ENCODE measurements at regions not wholly inside any gene's neighbourhood (a gene's known extent, or its start where the extent isn't known, plus 50 kb on each side); places are given as distances from the start of the nearest gene placed in this dataset.

DNA sequence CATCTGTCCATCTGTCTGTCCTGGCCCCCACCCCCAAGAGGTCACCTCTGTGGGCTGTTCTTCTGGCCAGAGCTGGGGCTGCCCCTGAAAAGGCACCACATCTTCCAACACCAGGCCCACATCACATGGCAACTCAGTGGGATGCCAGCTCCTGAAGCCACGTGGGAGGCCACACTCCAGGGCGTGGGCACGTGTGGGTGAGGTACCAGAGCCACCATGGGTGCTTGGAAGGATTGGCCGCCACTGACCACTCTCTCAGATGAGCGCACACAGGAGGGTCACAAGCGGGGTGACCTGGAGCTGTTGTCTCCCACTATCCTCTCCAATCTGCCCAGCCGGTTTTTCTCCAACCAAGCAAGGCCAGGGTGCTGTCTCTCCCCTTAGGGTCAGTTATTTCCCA lies 197.9 kb downstream of the TFCP2L1 start:
- Histone ChIP-seq H3K27ac (ENCODE audit: insufficient read depth, low read depth, low read length) (no peak overlapping the region), H3K4me3 (replicated peaks in 1 of 3; ENCODE audit: insufficient read depth in 1 of 3, low read depth in 1 of 3, low read length in 3 of 3) (no peak overlapping the region), H4K20me1 (replicated peaks; ENCODE audit: control insufficient read depth, extremely low read depth, insufficient read depth, low read length) (no peaks in the 10 kb centered on the region), H3K9me1 (replicated peaks; ENCODE audit: control insufficient read depth, extremely low read depth, insufficient read depth, low read length) (no peaks in the 10 kb centered on the region), H3K9me3 (replicated peaks; ENCODE audit: control insufficient read depth, insufficient read depth, low read length) (no peaks in the 10 kb centered on the region), H3K9ac (replicated peaks; ENCODE audit: extremely low read depth, insufficient read depth, low read length) (no peak overlapping the region), H3K4me2 (ENCODE audit: insufficient read depth, low read length) (no peak overlapping the region), H3K79me2 (ENCODE audit: control insufficient read depth, insufficient read depth, low read length) (no peaks in the 10 kb centered on the region), H3K36me3 (ENCODE audit: control insufficient read depth in 2 of 2, extremely low read depth in 1 of 2, insufficient read depth in 2 of 2, low read length in 2 of 2) (no peaks in the 10 kb centered on the region), H3K27me3 (ENCODE audit: control insufficient read depth in 2 of 2, insufficient read depth in 2 of 2, low read length in 2 of 2) (peaks cover 0 to 1% of the 10 kb centered on the region in 2 experiments), H2AFZ (ENCODE audit: low read depth, low read length) (no peak overlapping the region), H3K4me1 (ENCODE audit: control insufficient read depth, extremely low read depth, insufficient read depth, low read length) (no peaks in the 10 kb centered on the region)
- no peak for FAIRE-seq
- CTCF ChIA-PET = interaction anchor here (2.2 to 13.7 kb wide), 3 partner anchors 8 to 389 kb away, joined by 17 to 251 read pairs (median 24); no protein-coding TSS in a partner anchor
- intact Hi-C loops (cut with micrococcal nuclease) (no loop called here), dilution Hi-C loops (cut with MboI; ENCODE audit: extremely low pct_ligation_motif_present, low sequenced_read_pairs) (no loop called here)
- POLR2A ChIA-PET = no interaction called here
- TF ChIP-seq, protein P1, sequence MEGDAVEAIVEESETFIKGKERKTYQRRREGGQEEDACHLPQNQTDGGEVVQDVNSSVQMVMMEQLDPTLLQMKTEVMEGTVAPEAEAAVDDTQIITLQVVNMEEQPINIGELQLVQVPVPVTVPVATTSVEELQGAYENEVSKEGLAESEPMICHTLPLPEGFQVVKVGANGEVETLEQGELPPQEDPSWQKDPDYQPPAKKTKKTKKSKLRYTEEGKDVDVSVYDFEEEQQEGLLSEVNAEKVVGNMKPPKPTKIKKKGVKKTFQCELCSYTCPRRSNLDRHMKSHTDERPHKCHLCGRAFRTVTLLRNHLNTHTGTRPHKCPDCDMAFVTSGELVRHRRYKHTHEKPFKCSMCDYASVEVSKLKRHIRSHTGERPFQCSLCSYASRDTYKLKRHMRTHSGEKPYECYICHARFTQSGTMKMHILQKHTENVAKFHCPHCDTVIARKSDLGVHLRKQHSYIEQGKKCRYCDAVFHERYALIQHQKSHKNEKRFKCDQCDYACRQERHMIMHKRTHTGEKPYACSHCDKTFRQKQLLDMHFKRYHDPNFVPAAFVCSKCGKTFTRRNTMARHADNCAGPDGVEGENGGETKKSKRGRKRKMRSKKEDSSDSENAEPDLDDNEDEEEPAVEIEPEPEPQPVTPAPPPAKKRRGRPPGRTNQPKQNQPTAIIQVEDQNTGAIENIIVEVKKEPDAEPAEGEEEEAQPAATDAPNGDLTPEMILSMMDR (IDR thresholded peaks at IDR 0.05; ENCODE audit: extremely low read depth in 1 of 2, insufficient read depth in 1 of 2, low read depth in 1 of 2, low read length in 2 of 2) = no peak
- no peak for TF ChIP-seq MYC (IDR thresholded peaks at IDR 0.05; ENCODE audit: low read depth, low read length)
- no peak for TF ChIP-seq FOS (IDR thresholded peaks at IDR 0.05; ENCODE audit: borderline replicate concordance, insufficient read depth, low read length)
- no peak for TF ChIP-seq POLR2AphosphoS5 (IDR thresholded peaks at IDR 0.05; ENCODE audit: insufficient read depth, low read depth, low read length)
- TF ChIP-seq, protein P2, sequence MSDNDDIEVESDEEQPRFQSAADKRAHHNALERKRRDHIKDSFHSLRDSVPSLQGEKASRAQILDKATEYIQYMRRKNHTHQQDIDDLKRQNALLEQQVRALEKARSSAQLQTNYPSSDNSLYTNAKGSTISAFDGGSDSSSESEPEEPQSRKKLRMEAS (IDR thresholded peaks at IDR 0.05; ENCODE audit: insufficient read depth, insufficient read length) = no peak
- TF ChIP-seq EZH2 (IDR thresholded peaks at IDR 0.05; ENCODE audit: borderline replicate concordance, low read depth, low read length, severe bottlenecking) = no peak
- no peak for TF ChIP-seq POLR2A (IDR thresholded peaks at IDR 0.05; ENCODE audit: low read depth, low read length)
- no peak for DNase-seq (ENCODE audit: low read depth, low spot score)
- no TSS peak for BruUV-seq (replicated peaks)
